ENCODE measurements at regions not wholly inside any gene's neighbourhood (a gene's known extent, or its start where the extent isn't known, plus 50 kb on each side); places are given as distances from the start of the nearest gene placed in this dataset.

- TF ChIP-seq, protein P1, sequence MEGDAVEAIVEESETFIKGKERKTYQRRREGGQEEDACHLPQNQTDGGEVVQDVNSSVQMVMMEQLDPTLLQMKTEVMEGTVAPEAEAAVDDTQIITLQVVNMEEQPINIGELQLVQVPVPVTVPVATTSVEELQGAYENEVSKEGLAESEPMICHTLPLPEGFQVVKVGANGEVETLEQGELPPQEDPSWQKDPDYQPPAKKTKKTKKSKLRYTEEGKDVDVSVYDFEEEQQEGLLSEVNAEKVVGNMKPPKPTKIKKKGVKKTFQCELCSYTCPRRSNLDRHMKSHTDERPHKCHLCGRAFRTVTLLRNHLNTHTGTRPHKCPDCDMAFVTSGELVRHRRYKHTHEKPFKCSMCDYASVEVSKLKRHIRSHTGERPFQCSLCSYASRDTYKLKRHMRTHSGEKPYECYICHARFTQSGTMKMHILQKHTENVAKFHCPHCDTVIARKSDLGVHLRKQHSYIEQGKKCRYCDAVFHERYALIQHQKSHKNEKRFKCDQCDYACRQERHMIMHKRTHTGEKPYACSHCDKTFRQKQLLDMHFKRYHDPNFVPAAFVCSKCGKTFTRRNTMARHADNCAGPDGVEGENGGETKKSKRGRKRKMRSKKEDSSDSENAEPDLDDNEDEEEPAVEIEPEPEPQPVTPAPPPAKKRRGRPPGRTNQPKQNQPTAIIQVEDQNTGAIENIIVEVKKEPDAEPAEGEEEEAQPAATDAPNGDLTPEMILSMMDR (IDR thresholded peaks at IDR 0.05): no peak
- no peak for TF ChIP-seq POLR2A (IDR thresholded peaks at IDR 0.05)
Observed at GRCh38 chr3:5750874-5751640, 563.5 kb downstream of the EDEM1 start.
